Activated T-helper 2 cell treated with anti-CD3 and anti-CD28 coated beads, Interferon-gamma antibody, Interleukin-2, Interleukin-4, amounts not matched to agents 10 μg/mL and 5 μg/mL and 100 μg/mL, durations not matched to agents 14 hours and 24 hours and 36 hours (primary cell): ENCODE measurements at regions not wholly inside any gene's neighbourhood (a gene's known extent, or its start where the extent isn't known, plus 50 kb on each side); places are given as distances from the start of the nearest gene placed in this dataset.
"Not testable (repeated sequence)": the region's sequence is repeated elsewhere in the genome, so short reads cannot be mapped to it uniquely, and the experiment has no call there.

ENCODE experiments used
- DNase-seq: peaks from one replicate; pipeline ENCODE4 v3.0.0; 2021; ENCODE audit warnings: low spot score
- H3K27ac Mint-ChIP-seq: one replicate; pipeline ENCODE4 v1.8.0; 2021; ENCODE audit warnings: mixed read lengths
- H3K27me3 Mint-ChIP-seq: one replicate; pipeline ENCODE4 v1.8.0; 2021; ENCODE audit warnings: low read depth, mixed read lengths
- H3K36me3 Mint-ChIP-seq: one replicate; pipeline ENCODE4 v1.8.0; 2021; ENCODE audit warnings: low read depth, mixed read lengths
- H3K4me1 Mint-ChIP-seq: one replicate; pipeline ENCODE4 v1.8.0; 2021; ENCODE audit warnings: low read depth, mixed read lengths
- H3K4me3 Mint-ChIP-seq: one replicate; pipeline ENCODE4 v1.8.0; 2021; ENCODE audit warnings: low read depth, mild to moderate bottlenecking, moderate library complexity, mixed read lengths
- H3K9me3 Mint-ChIP-seq: one replicate; pipeline ENCODE4 v1.8.0; 2021; ENCODE audit warnings: mixed read lengths
- intact Hi-C: fragments of 100-400 bp; cut with micrococcal nuclease; formaldehyde crosslinking; loops from one replicate; pipeline ENCODE4 v1.15.1; 2023

DNA sequence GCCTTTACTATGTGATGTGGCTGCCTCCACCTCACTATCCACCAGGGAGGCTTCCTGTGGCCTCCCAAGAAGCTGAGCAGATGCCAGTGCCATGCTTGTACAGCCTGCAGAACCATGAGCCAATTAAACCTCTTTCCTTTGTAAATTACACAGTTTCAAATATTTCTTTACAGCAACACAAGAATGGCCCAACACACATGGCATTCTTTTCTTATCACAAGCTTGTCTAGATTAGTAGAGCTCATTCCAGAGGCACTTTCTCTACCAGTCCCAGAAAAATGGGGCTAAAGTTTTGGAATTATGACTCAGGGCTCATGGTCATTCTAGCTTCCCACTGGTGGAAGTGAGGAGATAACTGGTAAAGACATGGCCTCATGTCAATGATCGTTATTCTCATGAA lies 655.2 kb downstream of the LMO4 start:
- Mint-ChIP-seq H3K36me3 (no peaks in the 10 kb centered on the region), H3K9me3 (no peaks in the 10 kb centered on the region), H3K4me3 (no peak overlapping the region), H3K4me1 (no peaks in the 10 kb centered on the region), H3K27me3 (no peaks in the 10 kb centered on the region), H3K27ac (no peak overlapping the region)
- DNase-seq = no peak
- intact Hi-C loops = no loop called here

DNA sequence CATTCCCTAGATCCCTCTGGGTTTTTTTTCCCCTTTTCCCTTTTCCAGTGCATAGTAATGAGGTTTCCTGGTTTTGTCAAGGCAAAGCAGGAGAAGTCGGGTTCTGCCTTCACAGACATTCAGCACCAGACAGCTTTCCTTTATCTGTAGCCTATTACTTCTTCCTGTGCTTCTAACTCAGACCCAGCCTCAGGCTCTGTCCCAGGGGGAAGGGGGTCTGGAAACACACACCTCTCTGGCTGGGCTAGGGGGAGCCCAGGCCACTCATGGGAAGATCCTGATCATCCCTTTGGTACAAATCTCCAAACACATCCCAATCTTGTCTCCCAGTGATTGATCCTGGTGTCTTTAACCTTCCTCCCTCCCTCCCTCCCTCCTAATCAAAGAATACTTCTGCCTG lies 656.4 kb downstream of the LMO4 start:
- no peaks in the 10 kb centered on the region for H3K9me3 Mint-ChIP-seq
- H3K27me3 Mint-ChIP-seq = no peaks in the 10 kb centered on the region
- intact Hi-C loops = no loop called here

DNA sequence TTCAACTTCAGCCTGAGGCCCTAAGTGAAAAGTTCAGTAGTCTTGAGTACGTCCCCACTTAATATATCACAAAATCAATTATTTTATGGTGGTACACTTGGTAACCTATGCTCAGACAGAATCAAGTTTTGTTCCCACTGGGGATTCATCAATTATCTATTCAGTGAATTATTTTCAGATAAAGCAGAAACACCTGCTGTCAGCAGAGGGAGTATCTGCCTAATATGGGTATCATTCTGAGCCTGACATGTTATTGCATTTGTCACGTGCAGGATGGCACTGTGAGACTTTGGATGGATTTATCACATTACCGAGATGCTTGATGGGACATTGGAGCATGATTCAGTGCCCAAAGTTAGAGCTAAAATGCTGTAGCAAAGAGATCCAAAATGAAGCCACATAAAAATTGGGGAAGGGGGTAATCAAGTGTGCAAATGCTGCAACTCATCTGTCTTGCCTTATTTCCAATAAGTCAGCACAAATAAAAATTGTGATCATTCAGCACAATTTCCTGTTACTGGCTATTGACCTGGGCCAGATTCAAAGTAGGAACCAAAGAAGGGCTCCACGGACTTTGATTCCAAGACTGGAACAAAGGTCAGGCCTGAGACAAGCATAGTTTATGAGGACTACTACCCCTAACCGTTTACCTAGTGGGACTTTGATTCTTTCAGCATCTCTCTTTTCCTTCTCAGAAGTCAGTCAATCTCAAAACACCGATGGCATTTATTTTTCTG lies 657.6 kb downstream of the LMO4 start:
- no peaks in the 10 kb centered on the region for H3K27me3 Mint-ChIP-seq
- no peaks in the 10 kb centered on the region for H3K9me3 Mint-ChIP-seq
- no peaks in the 10 kb centered on the region for H3K36me3 Mint-ChIP-seq
- DNase-seq = no peak
- H3K4me3 Mint-ChIP-seq = no peak overlapping the region
- H3K4me1 Mint-ChIP-seq = no peaks in the 10 kb centered on the region
- no peak overlapping the region for H3K27ac Mint-ChIP-seq
- intact Hi-C loops = no loop called here

More for the DNA sequence above, 656.4 kb downstream of the LMO4 start:
- no peak overlapping the region for H3K27ac Mint-ChIP-seq
- no peak overlapping the region for H3K4me3 Mint-ChIP-seq
- H3K36me3 Mint-ChIP-seq = no peaks in the 10 kb centered on the region
- no peak for DNase-seq
- no peaks in the 10 kb centered on the region for H3K4me1 Mint-ChIP-seq

DNA sequence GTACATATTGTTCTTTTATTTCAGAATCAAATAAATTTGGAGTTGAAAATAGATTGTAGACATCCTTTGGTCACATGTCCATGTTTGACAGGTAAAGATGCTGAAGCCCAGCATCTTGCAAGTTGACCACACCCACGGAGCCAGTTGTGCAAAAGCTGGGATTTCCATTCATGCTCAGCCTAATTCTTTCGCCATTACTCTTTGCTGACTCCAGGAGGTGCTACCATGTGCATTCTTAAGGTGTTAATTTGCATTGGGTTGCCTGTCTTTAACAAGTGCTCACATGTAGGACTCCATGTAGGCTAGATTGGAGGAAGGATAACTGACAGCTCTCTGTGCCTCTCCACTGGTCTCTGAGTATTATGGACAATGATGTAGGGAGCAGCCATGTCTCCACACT lies 660.7 kb downstream of the LMO4 start:
- intact Hi-C loops = no loop called here
- no peaks in the 10 kb centered on the region for H3K36me3 Mint-ChIP-seq
- no peak overlapping the region for H3K27ac Mint-ChIP-seq
- no peaks in the 10 kb centered on the region for H3K9me3 Mint-ChIP-seq
- DNase-seq = no peak
- no peaks in the 10 kb centered on the region for H3K27me3 Mint-ChIP-seq
- no peak overlapping the region for H3K4me3 Mint-ChIP-seq
- H3K4me1 Mint-ChIP-seq = no peaks in the 10 kb centered on the region

DNA sequence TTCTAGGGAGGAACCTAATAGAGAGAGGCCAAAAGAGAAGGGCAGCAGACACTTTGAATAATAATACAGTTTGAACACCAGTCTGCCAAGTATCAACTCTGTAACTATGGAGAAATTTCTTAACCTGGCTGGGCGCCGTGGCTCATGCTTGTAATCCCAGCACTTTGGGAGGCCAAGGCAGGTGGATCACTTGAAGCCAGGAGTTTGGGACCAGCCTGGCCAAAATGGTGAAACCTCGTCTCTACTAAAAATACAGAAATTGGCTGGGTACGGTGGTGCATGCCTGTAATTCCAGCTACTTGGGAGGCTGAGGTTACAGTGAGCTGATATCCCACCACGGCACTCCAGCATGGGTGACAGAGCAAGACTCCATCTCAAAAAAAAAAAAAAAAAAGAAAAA lies 663.9 kb downstream of the LMO4 start:
- H3K9me3 Mint-ChIP-seq, DNase-seq, H3K27ac Mint-ChIP-seq, H3K4me1 Mint-ChIP-seq, H3K36me3 Mint-ChIP-seq, intact Hi-C loops, H3K27me3 Mint-ChIP-seq, H3K4me3 Mint-ChIP-seq: not testable (repeated sequence)

DNA sequence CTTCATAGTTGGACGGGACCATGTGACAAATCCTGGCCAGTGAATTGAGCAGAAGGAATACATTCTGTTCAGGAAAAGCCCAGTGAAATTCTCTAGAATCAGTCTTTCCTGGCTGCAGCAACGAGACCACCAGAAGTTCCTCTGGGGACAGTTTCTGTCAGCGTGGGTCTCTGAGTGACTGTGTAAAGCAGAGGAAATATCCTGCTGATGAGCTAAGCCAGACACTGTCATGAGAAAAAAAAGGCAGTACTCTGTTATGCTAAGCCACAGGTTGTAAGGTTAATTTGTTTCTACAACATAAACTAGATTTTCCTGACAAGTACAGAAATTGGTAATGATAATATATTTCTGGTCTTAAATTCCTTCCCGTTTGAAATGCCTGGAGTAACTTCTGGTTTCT lies 664.4 kb downstream of the LMO4 start:
- Mint-ChIP-seq H3K36me3 (no peaks in the 10 kb centered on the region), H3K27me3 (no peaks in the 10 kb centered on the region), H3K4me1 (no peaks in the 10 kb centered on the region), H3K4me3 (no peak overlapping the region), H3K9me3 (no peaks in the 10 kb centered on the region), H3K27ac (no peak overlapping the region)
- intact Hi-C loops = no loop called here
- DNase-seq = no peak

DNA sequence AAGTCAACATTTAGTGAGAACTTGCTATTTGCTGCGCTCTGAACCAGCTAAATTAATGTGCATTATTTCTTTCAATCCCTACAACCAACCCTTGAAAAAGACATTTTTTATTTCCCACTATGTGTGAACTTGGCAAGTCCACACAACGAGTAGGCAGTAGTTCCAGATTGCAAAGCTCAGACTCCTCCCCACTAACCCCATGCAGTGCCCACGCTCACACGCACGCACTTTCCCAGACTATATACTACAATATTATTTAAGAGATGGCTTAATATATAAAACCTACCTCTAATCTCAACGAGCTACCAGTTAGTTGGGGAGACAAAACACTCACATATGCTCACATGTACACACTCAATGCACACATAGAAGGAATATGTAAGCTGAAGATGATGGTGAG lies 671.2 kb downstream of the LMO4 start:
- H3K27ac Mint-ChIP-seq = no peak overlapping the region
- H3K27me3 Mint-ChIP-seq = no peaks in the 10 kb centered on the region
- intact Hi-C loops = no loop called here
- no peak overlapping the region for H3K4me3 Mint-ChIP-seq
- H3K4me1 Mint-ChIP-seq = no peaks in the 10 kb centered on the region
- no peaks in the 10 kb centered on the region for H3K9me3 Mint-ChIP-seq
- no peak for DNase-seq
- H3K36me3 Mint-ChIP-seq = no peaks in the 10 kb centered on the region

DNA sequence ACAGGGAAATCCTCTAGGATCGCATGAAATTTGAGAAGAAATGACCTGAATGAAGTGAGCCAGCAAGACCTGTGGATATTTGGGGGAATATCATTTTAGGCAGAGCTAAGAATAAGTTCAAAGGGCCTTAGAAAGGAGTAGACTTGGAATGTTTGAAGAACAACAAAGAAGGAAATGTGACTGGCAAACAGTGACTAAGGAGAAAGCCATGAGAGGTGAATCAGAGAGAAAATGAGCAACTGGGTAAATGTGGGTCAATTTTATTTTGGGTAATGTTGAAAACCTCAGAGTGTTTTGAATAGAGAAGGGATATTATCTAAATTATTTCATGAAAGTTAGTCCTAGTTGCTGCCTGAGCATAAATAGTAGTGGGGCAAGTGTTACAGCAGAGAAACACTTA lies 672.8 kb downstream of the LMO4 start:
- no peaks in the 10 kb centered on the region for H3K27me3 Mint-ChIP-seq
- DNase-seq = no peak
- H3K27ac Mint-ChIP-seq = no peak overlapping the region
- H3K4me3 Mint-ChIP-seq = no peak overlapping the region
- intact Hi-C loops = no loop called here
- no peaks in the 10 kb centered on the region for H3K9me3 Mint-ChIP-seq
- no peaks in the 10 kb centered on the region for H3K4me1 Mint-ChIP-seq
- no peaks in the 10 kb centered on the region for H3K36me3 Mint-ChIP-seq

DNA sequence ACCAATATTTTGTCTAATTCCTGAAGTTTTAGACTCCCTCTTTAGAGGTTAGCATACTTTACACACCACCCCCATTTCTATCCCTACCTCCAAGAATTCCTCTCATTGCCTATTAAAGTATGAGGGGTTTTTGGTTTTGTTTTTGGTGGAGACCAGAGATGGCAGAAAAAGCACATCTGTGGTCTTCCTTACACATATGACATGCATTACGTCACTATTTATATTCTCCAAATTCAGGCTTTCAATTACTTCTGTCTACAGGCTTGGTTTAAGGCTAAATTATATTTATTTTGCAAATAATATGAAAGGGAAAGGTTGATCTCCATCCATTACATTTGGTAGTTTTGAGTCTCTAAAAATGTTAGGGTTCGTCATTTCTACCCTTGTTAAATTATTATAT lies 674.6 kb downstream of the LMO4 start:
- DNase-seq = no peak
- Mint-ChIP-seq H3K36me3 (no peaks in the 10 kb centered on the region), H3K4me1 (no peaks in the 10 kb centered on the region), H3K27ac (no peak overlapping the region), H3K4me3 (no peak overlapping the region), H3K27me3 (no peaks in the 10 kb centered on the region), H3K9me3 (no peaks in the 10 kb centered on the region)
- intact Hi-C loops = no loop called here

DNA sequence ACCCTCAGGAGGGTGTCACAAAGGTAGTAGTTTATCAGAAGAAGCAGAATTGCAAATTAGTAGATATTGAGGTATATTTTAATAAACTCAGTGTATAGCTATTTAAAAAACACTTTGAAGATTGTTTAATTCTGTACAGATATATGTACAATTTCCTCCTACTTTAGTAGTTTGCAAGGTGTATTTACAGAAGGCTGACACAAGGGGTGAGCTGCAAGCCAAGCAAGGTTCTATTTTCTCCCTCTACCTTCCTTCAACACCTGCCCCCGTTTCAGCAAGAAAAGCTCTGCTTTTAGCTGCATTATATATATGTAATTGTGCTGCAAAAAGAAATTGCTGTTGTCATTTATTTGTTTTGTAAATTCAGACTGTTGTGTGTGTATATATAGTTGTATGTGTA lies 674.2 kb upstream of the PKN2 start:
- DNase-seq = no peak
- no peak overlapping the region for H3K27ac Mint-ChIP-seq
- intact Hi-C loops = no loop called here
- H3K4me3 Mint-ChIP-seq = no peak overlapping the region
- no peaks in the 10 kb centered on the region for H3K36me3 Mint-ChIP-seq
- no peaks in the 10 kb centered on the region for H3K27me3 Mint-ChIP-seq
- H3K4me1 Mint-ChIP-seq = no peaks in the 10 kb centered on the region
- no peaks in the 10 kb centered on the region for H3K9me3 Mint-ChIP-seq

DNA sequence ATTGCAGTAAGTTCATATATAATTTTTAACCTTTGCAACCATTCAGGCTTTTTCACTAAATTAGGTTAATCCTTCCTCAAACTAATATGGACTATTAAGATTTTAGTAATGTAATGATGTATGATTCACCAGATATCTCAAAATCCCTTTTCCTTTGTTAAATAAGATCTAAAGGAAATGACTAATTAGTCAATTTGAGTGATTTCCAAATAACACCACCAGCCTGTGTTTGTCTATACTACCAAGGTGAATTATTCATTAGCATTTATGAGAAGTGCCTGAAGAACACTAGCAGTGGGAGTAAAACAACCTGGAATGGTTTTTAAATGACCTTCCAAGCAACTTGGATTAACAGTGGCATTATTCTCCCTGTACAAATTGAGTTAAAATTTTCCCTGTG lies 670.6 kb upstream of the PKN2 start:
- intact Hi-C loops = no loop called here
- H3K36me3 Mint-ChIP-seq = no peaks in the 10 kb centered on the region
- H3K4me3 Mint-ChIP-seq = no peak overlapping the region
- no peak overlapping the region for H3K27ac Mint-ChIP-seq
- H3K4me1 Mint-ChIP-seq = no peaks in the 10 kb centered on the region
- DNase-seq = no peak
- H3K27me3 Mint-ChIP-seq = no peaks in the 10 kb centered on the region
- no peaks in the 10 kb centered on the region for H3K9me3 Mint-ChIP-seq

DNA sequence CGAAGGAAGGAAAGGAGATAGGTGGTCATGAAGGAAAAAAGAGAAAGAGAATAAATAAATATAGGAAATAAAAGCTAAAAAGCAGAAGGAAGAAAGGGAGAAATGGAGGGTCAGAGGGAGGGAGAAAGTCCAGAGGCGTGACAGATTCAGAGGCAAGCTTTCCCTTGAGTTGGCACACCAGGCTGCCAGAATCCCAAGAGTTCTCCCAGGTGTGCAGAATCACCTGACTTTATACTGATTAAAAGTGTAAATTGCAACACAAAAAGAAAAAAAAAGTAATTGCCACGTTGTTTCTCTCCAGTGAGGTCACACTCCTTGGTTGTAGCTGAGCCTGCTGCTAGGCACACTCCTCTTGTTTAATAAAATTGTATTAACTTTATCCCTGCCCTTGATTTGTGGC lies 669.9 kb upstream of the PKN2 start:
- intact Hi-C loops = no loop called here
- no peak for DNase-seq
- Mint-ChIP-seq H3K4me3 (no peak overlapping the region), H3K4me1 (no peaks in the 10 kb centered on the region), H3K27me3 (no peaks in the 10 kb centered on the region), H3K9me3 (no peaks in the 10 kb centered on the region), H3K36me3 (no peaks in the 10 kb centered on the region), H3K27ac (no peak overlapping the region)

DNA sequence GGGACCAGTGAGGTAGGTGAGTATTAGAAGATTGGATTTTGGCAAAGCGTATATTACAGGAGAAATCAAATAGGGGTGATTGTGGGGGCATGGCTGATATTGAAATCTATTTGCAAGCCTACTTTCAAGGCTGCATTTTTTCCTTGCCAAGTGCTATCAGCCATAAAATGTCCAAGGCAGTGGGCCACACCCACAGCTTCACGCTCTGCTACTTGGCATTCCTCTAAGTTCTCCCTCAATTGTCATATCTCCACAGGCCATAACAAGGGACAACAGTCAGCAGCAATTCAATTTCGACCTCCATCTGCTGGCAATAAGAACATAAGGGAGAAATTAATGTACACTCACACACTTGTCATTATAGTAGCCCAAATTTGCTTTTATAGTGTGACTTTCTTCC lies 667.1 kb upstream of the PKN2 start:
- H3K9me3 Mint-ChIP-seq = no peaks in the 10 kb centered on the region

DNA sequence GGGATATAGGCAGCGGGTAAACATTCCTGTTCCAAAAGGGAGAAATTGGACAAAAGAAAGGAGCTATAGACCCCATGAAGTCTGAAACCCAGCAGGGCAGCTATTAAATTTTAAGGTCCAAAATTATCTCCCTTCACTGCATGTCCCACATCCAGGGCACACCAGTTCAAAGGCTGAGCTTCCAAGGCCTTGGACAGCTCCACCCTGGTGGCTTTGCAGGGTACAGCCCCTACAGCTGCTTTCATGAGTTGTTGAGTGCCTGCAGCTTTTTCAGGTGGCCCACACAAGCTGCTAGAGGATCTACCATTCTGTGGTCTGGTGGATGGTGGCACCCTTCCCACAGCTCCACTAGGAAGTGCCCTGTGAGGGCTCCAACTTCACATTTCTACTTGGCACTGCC lies 662.5 kb upstream of the PKN2 start:
- Mint-ChIP-seq H3K9me3 (no peaks in the 10 kb centered on the region), H3K27ac (no peak overlapping the region), H3K36me3 (no peaks in the 10 kb centered on the region), H3K4me3 (no peak overlapping the region), H3K4me1 (no peaks in the 10 kb centered on the region), H3K27me3 (no peaks in the 10 kb centered on the region)
- DNase-seq = no peak
- intact Hi-C loops = no loop called here

More for the DNA sequence above, 667.1 kb upstream of the PKN2 start:
- no peak for DNase-seq
- no peaks in the 10 kb centered on the region for H3K36me3 Mint-ChIP-seq
- H3K27me3 Mint-ChIP-seq = no peaks in the 10 kb centered on the region
- H3K4me3 Mint-ChIP-seq = no peak overlapping the region
- H3K27ac Mint-ChIP-seq = no peak overlapping the region
- intact Hi-C loops = no loop called here
- no peaks in the 10 kb centered on the region for H3K4me1 Mint-ChIP-seq
